ENCODE measurements at regions not wholly inside any gene's neighbourhood (a gene's known extent, or its start where the extent isn't known, plus 50 kb on each side); places are given as distances from the start of the nearest gene placed in this dataset.

DNA sequence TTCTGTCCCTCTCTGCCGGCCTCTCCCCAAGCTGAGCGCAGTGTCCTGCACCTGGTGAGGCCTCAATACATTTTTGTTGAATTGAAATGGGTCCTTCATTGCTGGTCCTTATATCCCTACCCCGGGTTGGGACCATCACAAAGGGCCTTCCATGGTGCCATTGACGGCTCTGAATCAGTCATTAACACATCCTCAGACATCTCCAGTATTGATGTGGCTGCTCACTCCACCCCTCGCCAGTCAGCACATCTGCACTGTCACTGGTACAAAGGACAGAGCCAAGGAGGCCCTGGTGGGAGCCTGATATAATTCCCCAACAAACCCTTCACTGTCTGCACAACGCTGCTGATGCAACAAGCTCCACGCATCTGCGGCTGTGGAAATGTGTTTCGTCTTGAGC, 191.6 kb upstream of the TOPAZ1 start:
- TF ChIP-seq, protein P1, sequence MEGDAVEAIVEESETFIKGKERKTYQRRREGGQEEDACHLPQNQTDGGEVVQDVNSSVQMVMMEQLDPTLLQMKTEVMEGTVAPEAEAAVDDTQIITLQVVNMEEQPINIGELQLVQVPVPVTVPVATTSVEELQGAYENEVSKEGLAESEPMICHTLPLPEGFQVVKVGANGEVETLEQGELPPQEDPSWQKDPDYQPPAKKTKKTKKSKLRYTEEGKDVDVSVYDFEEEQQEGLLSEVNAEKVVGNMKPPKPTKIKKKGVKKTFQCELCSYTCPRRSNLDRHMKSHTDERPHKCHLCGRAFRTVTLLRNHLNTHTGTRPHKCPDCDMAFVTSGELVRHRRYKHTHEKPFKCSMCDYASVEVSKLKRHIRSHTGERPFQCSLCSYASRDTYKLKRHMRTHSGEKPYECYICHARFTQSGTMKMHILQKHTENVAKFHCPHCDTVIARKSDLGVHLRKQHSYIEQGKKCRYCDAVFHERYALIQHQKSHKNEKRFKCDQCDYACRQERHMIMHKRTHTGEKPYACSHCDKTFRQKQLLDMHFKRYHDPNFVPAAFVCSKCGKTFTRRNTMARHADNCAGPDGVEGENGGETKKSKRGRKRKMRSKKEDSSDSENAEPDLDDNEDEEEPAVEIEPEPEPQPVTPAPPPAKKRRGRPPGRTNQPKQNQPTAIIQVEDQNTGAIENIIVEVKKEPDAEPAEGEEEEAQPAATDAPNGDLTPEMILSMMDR (IDR thresholded peaks at IDR 0.05) = no peak
- TF ChIP-seq POLR2AphosphoS5 (IDR thresholded peaks at IDR 0.05) = no peak

Measured in stomach (tissue), 4 donors.